ENCODE measurements at regions not wholly inside any gene's neighbourhood (a gene's known extent, or its start where the extent isn't known, plus 50 kb on each side); places are given as distances from the start of the nearest gene placed in this dataset.
"Not testable (repeated sequence)": the region's sequence is repeated elsewhere in the genome, so short reads cannot be mapped to it uniquely, and the experiment has no call there.

DNA sequence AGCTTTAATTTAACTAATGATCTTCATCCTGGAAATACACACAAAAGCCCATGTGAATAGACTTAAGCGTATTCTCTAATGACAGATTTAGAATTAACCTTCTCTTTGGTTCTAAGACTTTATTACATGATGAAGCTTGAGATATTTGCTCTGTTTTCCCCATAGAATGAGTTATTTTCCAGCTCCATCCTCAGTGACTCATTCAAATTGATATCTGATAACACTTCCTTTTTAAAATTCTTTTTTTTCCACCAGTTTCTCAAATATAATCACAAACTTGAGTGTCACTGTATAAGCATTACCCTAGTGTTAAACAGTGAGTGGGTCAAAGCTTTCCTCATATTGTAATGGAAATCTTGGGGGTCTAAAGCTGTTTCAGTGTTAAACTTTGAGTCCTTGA is 535.8 kb downstream of the KCNA4 start:
- DNase-seq: no peak

DNA sequence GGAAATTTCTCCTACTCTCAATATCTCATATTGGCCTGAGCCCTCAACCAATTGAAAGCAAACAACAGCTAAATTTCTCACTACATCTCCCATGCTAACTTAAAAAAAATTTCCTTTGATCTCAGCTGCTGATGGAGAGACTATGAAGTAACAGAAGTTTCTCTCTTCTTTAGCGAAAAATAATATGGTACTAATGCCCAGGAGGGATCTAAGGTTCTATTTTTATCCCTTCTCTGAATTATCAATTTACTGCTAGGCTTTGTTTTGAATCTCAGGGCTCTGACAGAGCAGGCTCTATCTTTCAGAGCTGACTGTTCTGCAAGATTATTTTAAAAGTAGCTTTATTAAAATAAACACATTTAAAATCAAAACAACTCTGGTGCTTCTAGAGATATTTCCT is 558.6 kb downstream of the KCNA4 start:
- no peak for DNase-seq

DNA sequence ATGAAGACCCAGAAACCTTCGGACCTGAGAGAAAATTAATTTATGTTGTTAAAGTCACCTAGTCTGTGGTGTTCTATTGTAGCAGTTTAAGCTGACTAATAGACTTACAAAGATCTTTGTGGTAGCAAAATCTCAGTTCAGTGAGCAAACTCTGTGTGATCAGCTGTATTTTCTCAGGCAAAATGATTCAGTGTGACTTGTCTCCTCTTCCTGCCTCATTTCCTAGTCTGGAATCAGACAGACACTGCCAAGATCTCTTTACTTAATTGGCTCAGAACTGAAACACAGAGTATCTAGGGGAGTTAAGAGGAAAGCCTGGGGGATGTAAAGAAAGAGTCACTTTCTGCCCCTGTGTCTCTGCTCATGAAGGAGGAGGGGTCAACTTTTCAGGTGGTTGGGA is 564.7 kb downstream of the KCNA4 start:
- DNase-seq: no peak

DNA sequence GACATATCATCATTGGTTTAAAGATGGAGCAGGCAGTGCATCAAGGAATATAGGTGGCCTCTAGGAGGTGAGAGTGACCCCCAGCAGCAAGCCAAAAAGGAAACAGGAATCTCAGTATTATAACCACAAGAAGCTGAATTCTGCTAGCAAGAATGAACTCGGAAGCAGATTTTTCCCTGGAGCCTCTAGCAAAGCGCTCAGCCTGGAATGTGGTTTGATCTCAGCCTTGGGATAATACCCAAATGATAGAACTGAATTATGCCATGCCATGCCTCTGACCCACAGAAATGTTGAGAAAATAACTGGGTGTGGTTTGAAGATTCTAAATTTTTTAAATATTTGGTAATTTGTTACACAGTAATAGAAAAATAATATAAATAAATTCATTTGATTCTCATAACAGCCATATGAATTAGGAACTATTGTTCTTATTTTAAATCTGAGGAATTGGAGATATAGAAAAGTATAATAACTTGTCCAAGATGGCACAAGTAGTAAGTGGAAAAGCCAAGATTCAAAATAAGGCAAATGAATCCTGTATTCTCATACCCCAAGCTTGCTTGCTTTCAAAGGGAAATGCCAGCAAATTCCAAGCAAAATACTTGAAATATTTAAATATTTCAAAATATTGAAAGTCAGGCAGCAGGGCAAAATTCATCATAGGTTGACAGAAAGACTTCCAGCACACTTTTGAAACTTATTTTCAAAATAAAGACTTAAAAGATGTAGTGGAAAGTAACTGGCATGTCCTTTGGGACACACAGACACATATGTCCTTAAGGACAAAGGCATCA is 567.4 kb downstream of the KCNA4 start:
- no peak for DNase-seq

DNA sequence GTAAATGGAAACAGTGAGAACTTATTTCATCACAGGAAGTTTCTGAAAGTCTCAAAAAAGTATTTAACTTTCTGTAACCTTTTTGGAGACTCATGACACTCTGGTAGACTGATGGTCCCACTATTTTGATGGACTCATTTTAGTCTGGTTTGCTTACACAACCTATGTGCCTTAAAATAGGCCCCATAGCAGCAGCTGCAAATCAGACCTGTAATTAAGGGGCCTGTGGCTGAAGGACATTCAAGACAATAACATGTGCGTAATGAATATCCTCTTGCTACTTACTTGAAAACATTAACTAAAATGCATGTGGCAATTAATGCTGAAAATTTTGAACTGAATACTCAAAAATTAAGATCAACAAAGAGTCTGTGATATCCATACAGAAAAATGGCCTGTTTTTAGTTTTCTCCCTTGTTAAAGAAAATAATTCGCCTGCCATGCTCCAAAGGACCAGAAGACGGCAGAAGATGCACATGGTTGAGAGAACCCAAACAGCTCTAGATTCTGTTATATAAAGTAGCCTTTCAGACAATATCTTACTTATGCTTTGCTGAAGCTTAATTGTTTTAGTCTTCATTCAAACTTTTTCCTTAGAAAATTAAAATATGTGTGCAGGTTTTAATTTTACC is 568.5 kb downstream of the KCNA4 start:
- DNase-seq: peak in 1 of 2 experiments; percentile 25

DNA sequence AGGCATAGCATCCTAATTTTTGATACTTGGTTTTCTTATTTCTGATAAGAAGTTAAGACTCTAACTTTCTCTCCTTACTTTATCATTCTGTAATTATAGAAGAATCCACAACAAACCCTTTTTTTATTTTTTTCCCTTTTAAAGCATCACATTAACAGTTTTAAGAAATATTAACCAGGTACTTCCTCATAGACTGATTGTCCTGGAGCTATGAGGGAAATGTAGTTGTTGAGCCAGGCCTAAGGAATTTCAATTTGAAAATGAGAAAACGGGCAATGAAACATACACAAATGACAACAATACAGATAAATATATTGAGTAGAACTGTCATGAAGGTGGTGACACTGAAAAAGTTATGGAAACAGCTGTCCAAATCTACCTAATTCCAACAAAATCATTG is 569.0 kb downstream of the KCNA4 start:
- no peak for DNase-seq

DNA sequence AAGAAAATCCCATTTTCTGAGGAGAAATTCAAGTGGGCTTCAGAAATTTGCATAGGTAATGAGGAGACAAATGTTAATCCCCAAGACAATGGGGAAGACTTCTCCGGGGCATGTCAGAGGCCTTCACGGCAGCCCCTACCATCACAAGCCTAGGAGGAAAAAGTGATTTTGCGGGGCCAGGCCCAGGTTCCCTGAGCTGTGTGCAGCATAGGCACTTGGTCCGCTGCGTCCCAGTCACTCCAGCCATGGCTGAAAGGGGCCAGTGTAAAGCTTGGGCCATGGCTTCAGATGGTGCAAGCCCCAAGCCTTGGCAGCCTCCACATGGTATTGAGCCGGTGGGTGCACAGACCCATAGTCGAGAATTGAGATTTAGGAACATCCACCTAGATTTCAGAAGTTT is 570.7 kb downstream of the KCNA4 start:
- DNase-seq: no peak

DNA sequence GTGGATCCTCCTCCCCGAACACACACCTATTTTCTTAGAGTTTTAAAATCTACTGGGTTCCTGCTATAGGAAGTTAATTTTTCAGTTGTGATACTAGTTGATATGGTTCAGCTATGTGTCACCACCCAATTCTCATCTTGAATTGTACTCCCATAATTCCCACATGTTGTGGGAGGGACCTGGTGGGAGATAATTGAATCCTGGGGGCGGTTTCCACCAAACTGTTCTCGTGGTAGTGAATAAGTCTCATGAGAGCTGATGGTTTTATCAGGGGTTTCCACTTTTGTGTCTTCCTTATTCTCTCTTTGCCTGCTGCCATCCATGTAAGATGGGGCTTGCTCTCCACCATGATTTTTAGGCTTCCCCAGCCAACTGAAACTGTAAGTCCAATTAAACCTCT is 571.6 kb downstream of the KCNA4 start:
- DNase-seq: not testable (repeated sequence)

DNA sequence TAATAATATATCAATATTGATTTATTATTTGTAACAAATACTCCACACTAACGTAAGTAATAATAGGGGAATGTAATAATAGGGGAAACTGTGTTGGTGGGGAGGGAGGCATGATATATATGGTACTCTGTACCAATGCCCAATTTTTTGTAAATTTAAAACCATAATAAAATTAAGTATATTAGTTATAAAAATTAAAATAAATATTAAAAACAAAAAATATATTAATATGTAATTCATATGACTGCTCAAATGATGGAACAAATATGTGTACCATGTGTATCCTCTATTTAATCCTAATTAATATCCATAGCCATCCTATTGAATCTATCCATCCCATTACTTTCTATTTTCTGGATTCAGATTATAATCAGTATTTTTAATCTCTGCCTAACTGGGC is 578.0 kb downstream of the KCNA4 start:
- DNase-seq: no peak

DNA sequence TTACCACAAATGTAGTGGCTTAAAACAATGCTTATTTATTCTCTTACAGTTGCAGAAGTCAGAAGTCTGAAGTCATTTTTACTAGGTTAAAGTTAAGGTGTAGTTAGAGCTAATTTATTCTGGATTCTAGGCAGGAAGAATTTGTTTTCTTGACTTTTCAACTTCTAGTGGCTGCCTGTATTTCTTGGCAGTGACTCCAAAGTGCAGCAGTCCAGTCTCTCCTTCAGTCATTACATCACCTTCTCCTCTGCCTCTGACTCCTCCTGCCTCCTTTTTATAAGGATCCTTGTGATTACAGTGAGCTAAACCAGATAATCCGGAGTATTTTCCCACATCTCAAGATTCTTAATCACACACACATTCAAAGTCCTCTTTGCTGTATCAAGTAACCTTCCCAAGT is 581.4 kb downstream of the KCNA4 start:
- no peak for DNase-seq

DNA sequence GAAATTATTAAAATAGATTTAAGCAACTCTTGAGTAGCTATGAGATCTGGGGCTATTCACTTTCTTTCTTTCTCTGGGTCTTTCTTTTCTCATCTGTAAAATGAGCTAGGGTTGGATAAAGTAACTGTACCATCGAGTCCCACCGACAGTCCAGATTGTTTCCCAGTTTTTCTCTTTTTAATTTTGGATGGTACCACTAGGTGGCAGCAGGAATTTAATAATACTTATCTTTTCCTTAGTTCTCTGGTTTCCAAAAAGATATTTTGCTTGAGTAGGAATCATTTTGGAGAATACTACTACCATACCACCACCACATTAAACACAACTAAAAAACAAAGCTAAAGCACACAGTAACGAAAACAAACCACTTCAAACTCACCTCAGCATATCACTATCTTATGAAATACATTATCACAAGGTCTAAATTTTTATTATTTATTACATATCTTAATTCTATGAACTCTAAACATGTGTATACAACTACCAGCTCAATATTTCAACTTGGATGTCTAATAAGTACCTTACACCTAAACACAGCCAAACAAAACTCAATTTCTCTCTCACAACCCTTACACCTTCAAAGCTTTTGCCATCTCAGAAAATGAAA is 584.0 kb downstream of the KCNA4 start:
- DNase-seq: no peak

DNA sequence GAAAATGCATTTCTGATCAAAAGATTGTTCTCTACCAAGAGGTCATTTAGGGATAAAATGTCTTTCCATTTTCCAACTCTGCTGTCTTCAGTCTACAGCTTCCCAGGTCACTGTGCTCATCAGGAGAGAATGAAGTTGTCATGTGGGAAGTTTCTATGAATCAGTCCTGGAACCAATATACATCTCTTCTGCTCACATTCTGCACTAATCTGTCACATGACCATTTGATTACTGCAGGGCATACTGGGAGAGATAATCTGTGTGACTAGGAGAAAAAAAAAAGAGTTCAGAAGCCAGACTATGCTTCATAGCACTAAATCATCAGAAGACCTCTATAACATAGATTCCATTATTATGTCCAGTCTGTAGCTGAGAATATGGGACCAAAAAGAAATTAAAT is 611.5 kb downstream of the KCNA4 start:
- DNase-seq: no peak

DNA sequence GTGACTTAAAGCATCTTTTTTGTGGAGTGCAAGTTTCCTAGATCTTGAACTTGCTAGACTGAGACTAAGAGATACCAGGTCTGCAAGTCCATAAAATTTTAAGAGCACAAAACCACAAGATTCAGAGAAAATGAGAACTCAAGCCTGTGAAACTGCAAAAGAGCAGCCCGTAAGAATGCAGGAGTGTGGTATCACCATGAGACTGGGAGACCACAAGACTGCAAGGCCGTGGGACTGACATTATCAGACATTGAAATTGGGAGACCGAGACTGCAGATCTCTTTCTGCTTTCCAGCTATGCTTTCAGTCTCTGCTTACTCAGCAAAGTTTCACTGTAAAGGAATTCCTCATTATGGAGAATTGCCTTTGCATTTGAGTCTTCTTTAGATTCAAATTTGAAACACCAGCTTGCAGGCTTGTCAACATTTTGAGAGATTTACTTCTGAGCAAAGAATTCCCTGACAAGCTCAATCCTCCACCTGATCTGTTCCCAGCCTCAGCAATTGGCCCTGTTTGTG is 621.2 kb downstream of the KCNA4 start:
- DNase-seq: no peak

DNA sequence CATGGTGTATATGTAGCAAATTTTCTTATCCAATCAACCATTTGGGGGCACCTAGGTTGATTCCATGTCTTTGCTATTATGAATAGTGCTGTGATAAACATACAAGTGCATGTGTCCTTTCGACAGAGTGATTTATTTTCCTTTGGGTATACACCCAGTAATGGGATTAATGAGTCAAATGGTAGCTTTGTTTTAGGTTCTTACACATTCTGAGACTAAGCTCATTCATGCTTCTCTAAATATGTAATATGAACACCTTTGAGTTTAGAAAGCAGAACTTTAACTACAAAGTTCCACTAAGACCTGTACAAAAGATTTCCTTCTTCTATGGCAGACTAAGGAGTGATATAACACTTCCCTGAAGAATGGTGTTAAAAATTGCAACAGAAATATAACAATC is 627.0 kb downstream of the KCNA4 start:
- no peak for DNase-seq

DNA sequence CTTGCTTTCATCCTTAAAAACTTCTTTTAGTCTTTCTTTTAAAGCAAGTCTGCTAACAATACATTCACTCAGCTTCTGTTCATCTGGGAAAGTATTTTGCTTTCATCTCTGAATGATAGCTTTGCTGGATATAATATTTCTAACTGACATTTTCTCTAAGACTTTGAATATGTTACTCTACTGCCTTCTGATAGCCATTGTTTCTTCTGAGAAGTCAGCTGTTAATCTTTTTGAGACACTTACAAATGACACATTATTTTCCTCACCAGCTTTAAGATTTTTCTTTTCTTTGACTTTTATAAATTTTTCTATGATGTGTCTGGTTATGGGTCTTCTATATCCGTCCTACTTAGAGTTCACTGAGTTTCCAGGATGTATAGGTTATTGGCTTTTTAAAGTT is 643.1 kb downstream of the KCNA4 start:
- no peak for DNase-seq

DNA sequence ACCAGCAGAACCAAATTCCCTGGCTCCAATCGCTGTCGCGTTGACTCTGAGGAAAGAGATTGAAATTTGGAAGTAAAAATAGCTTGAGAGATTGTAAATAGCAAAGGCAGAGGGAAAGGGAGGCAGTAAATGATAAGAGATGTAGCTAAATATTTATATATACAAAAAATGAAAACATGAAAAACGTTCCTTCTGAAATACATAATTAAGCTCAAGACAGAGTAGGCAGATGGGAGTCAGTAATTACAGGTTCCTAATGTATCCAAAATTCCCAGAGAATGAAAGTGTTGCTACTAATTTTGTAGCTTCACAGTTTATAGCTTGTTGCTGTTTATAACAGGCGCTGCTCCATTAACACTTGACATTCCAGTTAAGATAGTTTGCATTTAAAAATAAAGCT is 648.7 kb downstream of the KCNA4 start:
- no peak for DNase-seq

DNA sequence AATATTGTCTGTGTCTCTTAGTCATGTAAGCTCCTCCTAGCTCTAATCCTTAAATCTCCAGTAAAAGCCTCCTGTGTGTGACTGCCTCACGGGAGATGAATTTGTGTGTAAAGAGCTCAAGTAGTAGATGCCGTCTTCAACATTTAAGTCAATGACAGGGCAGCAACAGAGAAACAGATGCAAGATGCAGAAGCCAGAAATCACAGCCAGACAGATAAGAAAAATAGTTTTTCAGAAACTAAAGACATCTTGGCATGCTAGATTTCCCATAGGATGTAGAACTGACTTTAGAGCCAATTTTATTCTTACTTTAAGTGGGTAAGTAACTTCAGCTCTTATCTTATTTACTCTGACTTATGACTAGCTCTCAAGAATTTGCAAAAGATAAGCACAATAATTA is 652.8 kb downstream of the KCNA4 start:
- no peak for DNase-seq

DNA sequence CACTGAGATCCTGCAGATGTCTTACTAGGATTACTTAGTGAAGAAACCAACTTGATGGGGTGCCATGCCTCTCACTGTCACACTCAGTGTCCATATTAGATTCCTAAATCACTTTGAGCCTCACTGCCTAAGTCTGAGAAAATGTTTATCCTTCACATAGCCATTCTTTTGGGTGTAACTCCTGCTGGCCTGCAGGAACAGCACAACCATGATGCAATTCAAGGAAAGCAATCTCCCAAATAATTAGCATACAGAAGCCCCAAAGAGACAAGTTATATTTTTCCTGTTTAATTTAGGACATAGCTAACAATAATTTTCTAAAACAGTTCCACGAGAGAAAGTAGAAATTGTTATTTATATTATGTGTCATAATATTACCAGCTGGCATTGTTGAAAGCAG is 655.5 kb downstream of the KCNA4 start:
- DNase-seq: no peak

DNA sequence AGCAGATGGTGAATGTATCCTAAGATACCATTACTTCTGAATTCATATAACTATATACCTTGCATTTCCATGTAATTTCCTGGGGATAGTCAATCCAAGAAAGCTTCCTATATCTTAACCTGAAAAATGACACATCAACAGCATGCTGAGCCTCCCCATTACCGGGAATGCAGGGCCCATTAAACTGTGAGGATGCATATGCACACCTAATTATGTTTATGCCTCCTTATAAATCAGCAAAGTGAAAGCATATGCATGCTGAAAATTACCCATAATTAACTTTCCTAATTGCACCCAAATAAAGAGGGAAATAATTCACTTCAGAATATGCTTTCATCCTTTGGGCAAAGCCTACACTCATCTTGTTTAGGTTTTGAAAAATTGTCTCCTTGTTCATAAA is 663.0 kb downstream of the KCNA4 start:
- no peak for DNase-seq

DNA sequence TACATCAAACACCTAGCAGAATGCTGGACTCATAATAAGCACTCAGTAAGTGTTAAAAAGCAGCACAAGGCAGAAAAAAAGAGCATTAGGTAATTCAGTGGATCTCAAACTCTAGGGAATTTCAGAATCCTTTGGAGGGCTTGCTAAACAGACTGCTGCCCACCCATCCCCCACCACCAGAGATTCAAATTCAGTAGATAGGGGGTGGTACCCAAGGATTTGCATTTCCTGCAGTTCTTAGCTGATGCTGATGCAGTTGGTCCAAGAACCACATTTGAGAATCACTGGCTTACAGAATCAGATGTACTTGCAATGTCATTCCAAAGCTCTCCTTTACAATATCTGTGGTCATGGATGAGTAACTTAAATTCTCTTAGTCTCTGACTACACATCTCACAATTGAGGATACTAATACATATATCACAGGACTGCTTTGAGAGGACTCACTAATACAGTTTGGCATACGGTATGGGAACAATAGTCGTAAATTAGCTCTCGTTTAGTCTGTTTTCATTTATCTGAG is 664.5 kb downstream of the KCNA4 start:
- DNase-seq: no peak

DNA sequence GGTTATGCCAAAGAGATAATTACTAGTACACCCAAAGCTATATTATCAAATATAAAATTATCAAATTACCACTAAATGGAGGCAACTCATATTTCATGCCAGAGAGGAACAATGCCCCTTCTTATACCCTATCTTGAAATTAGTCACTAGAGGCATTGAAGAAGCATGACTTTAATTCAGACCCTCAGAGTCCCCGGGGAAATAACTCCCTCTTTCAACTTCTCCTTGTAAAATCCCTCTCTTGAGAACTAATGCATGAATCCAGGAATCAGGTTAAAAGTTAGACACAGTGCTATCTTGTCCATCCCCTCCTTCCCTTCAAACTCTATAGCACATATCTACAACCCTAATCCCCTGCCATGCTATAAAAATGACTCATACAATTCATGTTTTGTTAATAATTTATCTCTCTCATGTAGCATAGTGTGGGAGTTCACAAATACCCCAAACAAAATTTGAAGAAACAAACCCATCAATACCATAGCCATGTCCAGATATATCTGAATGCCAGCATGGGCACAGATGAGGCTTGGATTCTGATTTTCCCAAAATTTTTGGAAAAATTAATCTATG is 665.4 kb downstream of the KCNA4 start:
- no peak for DNase-seq

DNA sequence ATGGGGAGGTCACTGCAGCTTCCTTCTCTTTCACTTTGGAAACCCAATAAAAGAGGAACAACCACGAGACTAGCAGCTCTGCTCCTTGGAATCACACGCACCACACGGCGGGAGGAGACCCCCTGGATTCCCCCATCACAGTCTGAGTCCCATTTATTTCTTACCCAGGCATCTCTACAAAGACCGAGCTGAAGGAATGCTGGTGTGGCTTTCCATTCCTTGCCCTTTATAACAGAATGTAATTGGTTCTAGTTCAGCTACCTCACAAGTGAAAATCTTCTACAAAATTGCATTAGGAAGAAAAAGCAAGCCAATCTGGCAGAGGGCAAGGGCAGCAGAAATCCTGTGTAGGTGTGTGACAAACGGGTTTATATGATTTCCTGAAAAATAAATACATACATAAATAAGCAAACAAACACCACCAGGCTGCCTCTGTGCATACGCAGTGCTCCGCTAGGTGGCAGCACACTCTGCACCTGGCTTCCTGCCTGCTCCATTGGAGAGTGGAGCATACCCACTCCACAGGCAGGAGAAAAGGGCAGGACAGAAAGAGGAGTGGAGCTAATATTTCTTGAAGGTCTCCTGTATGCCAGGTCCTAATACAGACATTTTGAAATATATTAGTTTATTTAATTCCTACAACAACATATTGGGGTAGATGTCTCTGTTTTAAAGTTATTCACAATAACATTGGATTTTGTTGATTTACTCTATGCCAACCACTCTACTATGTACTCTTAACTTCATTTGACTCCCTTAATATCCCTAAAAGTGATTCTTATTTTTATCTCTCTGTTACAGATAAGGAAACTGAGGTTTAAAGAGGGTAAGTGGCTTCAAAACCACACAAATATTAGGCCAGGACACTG is 673.1 kb downstream of the KCNA4 start:
- DNase-seq: peak; percentile 40 to 46
